Activated CD8-positive, alpha-beta T cell treated with anti-CD3 and anti-CD28 coated beads for 36 hours (primary cell): ENCODE measurements at regions not wholly inside any gene's neighbourhood (a gene's known extent, or its start where the extent isn't known, plus 50 kb on each side); places are given as distances from the start of the nearest gene placed in this dataset.

ENCODE experiments used
- ATAC-seq: fragments of 200-7000 bp; cut with Tn5 transposase; one replicate; pipeline ENCODE4 v1.10.0; 2021; ENCODE audit warnings: mild to moderate bottlenecking, moderate library complexity
- CTCF ChIA-PET: fragments of 350-600 bp; sonication (Branson Sonifier 250); formaldehyde crosslinking; loops from one replicate; lab custom pipeline; 2021; ENCODE audit warnings: antibody characterized with exemption; lab: Charles Lee
- POLR2A ChIA-PET: fragments of 350-600 bp; sonication (Branson Sonifier 250); formaldehyde crosslinking; loops from one replicate; lab custom pipeline; 2021; ENCODE audit warnings: antibody characterized with exemption; lab: Charles Lee
- DNase-seq: peaks from one replicate; pipeline ENCODE4 v3.0.0-alpha.2; 2020
- H3K27ac Mint-ChIP-seq: one replicate; pipeline ENCODE4 v1.8.0; 2021; ENCODE audit warnings: mild to moderate bottlenecking, mixed read lengths
- H3K27me3 Mint-ChIP-seq: one replicate; pipeline ENCODE4 v1.8.0; 2021; ENCODE audit warnings: mixed read lengths
- H3K36me3 Mint-ChIP-seq: one replicate; pipeline ENCODE4 v1.8.0; 2021; ENCODE audit warnings: low read depth, mixed read lengths
- H3K4me1 Mint-ChIP-seq: one replicate; pipeline ENCODE4 v1.8.0; 2021; ENCODE audit warnings: low read depth, mixed read lengths
- H3K4me3 Mint-ChIP-seq: one replicate; pipeline ENCODE4 v1.8.0; 2021; ENCODE audit warnings: mild to moderate bottlenecking, moderate library complexity, mixed read lengths
- H3K9me3 Mint-ChIP-seq: one replicate; pipeline ENCODE4 v1.8.0; 2021; ENCODE audit warnings: mixed read lengths
- CTCF ChIP-seq: fragments of 200-600 bp; IDR thresholded peaks from one replicate; pipeline ENCODE4 v1.8.0; 2022; ENCODE audit warnings: antibody characterized with exemption, mild to moderate bottlenecking
- intact Hi-C: fragments of 100-400 bp; cut with micrococcal nuclease; formaldehyde crosslinking; loops from one replicate; pipeline ENCODE4 v1.10.0; 2022

DNA sequence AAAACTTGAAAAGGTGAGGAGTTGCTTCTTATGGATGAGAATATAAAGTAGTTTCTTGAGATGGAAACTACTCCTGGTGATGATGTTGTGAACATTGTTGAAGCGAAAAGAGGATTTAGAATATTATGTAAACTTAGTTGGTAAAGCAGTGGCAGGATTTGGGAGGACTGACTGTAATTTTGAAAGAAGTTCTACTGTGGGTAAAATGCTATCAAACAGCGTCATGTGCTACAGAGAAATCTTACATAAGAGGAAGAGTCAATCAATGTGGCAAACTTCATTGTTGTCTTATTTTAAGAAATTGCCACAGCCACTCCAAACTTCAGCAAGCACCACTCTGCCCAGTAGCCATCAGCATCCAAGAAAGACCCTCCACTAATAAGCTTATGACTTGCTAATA lies 112.9 kb upstream of the ZEB2 start:
- no peak for ATAC-seq
- intact Hi-C loops: no loop called here
- no peak overlapping the region for H3K27ac Mint-ChIP-seq
- H3K27me3 Mint-ChIP-seq: peaks cover 1% of the 10 kb centered on the region
- H3K4me3 Mint-ChIP-seq: no peak overlapping the region
- H3K4me1 Mint-ChIP-seq: no peaks in the 10 kb centered on the region
- ChIA-PET POLR2A (no interaction called here), CTCF (no interaction called here)
- H3K9me3 Mint-ChIP-seq: peaks cover 11% of the 10 kb centered on the region
- no peak for TF ChIP-seq CTCF
- H3K36me3 Mint-ChIP-seq: peaks cover 2% of the 10 kb centered on the region
- no peak for DNase-seq

- ATAC-seq (no peak), DNase-seq (no peak)
- intact Hi-C loops: no loop called here
- ChIA-PET POLR2A (no interaction called here), CTCF (interaction anchor here (1.0 kb wide), 1 partner anchor 469 kb away, joined by 3 read pairs; no protein-coding TSS in a partner anchor)
- Mint-ChIP-seq H3K27me3 (peaks cover 3% of the 10 kb centered on the region), H3K4me1 (no peaks in the 10 kb centered on the region), H3K27ac (no peak overlapping the region), H3K9me3 (peaks cover 11% of the 10 kb centered on the region), H3K4me3 (no peak overlapping the region), H3K36me3 (peaks cover 2% of the 10 kb centered on the region)
- TF ChIP-seq CTCF: no peak
Measured at GRCh38 chr2:144631636-144632035, 111.7 kb upstream of the ZEB2 start.

GRCh38 chr2:144630459-144631215 lies 110.7 kb upstream of the ZEB2 start:
- TF ChIP-seq CTCF: no peak
- intact Hi-C loops: no loop called here
- POLR2A ChIA-PET: no interaction called here
- DNase-seq: no peak
- CTCF ChIA-PET: interaction anchor here (1.0 kb wide), 1 partner anchor 468 kb away, joined by 3 read pairs; no protein-coding TSS in a partner anchor
- no peak overlapping the region for H3K4me3 Mint-ChIP-seq
- no peak for ATAC-seq
- H3K9me3 Mint-ChIP-seq: peaks cover 6% of the 10 kb centered on the region
- H3K27me3 Mint-ChIP-seq: peaks cover 3% of the 10 kb centered on the region
- H3K27ac Mint-ChIP-seq: no peak overlapping the region
- H3K4me1 Mint-ChIP-seq: no peaks in the 10 kb centered on the region
- peaks cover 1% of the 10 kb centered on the region for H3K36me3 Mint-ChIP-seq

- Mint-ChIP-seq H3K9me3 (no peaks in the 10 kb centered on the region), H3K36me3 (no peaks in the 10 kb centered on the region), H3K27ac (no peak overlapping the region), H3K27me3 (peaks cover 3% of the 10 kb centered on the region), H3K4me3 (no peak overlapping the region), H3K4me1 (no peaks in the 10 kb centered on the region)
- TF ChIP-seq CTCF: no peak
- POLR2A ChIA-PET: no interaction called here
- CTCF ChIA-PET: no interaction called here
- ATAC-seq (no peak), DNase-seq (no peak)
- intact Hi-C loops: no loop called here
Measured at GRCh38 chr2:144629935-144630334, 110.0 kb upstream of the ZEB2 start.

DNA sequence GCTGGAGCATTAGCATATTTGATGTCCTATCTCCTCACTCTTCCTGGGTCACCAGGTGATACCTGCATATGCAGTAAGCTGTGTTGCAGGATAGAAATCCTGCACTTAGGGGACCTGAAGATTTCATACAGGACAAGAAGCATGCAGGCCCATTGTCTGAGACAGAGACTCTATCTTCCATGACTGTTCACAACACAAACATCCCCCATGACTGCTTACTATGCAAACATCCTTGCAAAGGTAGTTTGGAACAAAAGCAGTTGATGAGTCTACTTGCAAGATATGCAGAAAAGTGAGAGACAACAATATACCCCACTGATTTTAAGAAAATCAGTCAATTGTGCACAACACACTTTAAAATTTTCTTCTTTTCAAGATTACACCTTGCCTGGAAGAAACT lies 108.6 kb upstream of the ZEB2 start:
- intact Hi-C loops: no loop called here
- H3K27me3 Mint-ChIP-seq: peaks cover 6% of the 10 kb centered on the region
- H3K9me3 Mint-ChIP-seq: no peaks in the 10 kb centered on the region
- ChIA-PET CTCF (no interaction called here), POLR2A (no interaction called here)
- ATAC-seq (no peak), DNase-seq (no peak)
- no peaks in the 10 kb centered on the region for H3K36me3 Mint-ChIP-seq
- no peaks in the 10 kb centered on the region for H3K4me1 Mint-ChIP-seq
- no peak overlapping the region for H3K4me3 Mint-ChIP-seq
- no peak overlapping the region for H3K27ac Mint-ChIP-seq
- TF ChIP-seq CTCF: no peak
